ENCODE measurements at regions not wholly inside any gene's neighbourhood (a gene's known extent, or its start where the extent isn't known, plus 50 kb on each side); places are given as distances from the start of the nearest gene placed in this dataset.
A peak's percentile ranks its signal among the peaks of the same experiment; 100 is the strongest.

DNA sequence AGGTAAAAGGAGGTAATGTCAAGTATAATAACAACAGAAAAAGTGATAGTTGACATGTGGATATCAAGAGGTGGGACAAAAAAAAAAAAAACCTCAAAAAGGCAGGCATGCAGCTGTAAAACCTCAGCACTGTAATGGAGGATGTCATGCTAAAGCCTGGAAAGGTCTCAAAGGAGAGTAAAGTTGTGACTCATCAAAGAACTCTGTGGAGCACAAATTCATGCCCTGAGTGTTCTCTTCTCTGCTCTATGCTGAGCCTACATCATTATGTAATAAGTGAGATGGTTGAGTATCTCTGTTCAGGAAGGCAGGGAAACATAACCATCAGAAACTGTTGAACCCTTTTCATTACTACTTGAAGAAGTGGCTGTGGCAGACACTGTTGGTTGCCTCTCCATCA lies 597.8 kb downstream of the BCOR start:
- DNase-seq (ENCODE audit: low spot score): no peak

DNA sequence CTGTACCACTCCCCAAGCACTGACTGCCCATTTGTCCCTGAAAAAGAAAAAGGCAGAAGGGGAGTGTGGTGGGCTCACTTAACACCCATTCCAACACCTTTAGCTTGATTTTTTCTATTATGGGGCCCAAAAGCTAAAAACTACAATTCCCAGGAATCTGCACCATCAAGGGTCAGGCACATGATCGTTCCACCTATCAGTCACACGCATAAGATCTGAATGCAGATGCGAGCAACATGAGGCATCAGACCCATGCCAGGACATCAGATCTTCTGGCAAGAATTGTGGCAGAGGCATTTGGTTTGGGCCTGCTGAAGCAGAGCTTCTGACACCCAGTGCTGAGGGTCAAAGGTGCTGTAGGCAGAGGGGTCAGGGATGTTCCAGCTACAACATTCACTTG lies 595.9 kb downstream of the BCOR start:
- no peak for DNase-seq (ENCODE audit: low spot score)

DNA sequence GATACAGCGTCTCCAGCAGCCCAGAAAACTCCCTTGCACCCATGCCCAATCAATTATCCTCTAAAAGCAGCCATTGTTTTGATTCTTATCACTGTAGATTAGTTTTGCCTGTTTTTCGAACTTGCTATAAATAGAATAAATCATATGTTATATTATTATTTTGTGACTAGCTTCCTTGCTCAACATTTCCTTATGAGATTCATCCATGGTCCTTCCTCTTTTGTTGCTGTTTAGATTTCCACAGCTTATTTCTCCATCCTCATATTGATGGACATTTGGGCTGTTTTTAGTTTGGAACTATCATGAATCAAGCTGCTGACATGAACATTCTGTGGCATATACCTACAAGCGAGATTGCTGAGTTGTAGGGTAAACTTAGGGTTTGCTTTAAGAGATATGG lies 595.3 kb downstream of the BCOR start:
- no peak for DNase-seq (ENCODE audit: low spot score)

DNA sequence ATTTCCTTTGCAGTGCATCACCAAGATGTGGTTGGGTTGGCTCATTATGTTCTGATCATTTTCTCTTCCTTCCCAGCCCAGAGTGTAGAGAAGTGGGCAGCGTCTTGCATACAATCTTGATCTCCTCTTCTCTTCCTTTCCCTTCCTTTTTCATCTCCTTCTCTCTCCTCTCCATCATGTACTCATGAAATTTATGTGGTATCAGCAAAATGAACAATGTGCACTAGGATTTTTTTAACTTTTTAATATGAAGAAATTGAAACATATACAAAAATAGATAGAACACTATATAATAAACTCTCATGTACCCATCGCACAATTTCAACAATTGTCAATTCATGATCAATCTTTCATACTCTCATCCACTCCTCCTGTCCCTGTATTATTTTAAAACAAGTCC lies 593.5 kb downstream of the BCOR start:
- no peak for DNase-seq (ENCODE audit: low spot score)

DNA sequence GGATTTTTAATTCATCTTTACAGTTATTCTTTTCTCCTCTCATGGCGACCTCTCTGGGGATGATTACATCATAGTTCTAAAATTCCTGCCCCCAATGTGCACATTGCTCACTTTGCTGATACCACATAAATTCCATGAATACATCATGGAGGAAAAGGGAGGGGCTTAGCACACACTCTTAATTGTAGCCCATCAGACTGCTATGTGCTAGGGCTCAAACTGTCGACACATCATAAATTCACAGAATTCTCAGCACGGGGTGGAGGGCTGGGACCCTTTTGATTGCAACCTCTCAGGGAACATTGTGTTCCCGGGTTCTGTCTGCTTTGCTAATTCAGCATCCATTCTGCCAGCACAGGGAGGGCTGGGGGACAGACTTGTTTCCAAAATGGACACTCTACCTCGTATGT lies 592.9 kb downstream of the BCOR start:
- no peak for DNase-seq (ENCODE audit: low spot score)

DNA sequence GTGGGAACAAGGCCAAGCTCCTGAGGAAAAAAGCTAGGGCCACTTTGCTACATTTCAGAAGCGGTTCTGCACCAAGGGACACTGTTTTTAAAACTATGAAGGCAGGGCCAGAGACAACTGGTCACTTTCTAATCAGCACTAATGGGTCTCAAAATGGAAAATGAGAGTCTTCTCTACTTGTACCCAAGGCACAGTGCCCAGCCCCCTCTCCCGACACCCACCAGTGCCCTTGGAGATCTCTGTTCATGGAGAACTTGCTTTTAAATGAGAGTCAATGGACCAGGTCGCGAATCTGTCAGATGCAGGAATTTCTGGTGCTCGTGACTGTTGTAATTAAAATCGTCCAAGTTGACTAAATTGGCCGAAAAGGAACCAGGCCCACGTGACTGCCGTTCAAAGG lies 591.6 kb downstream of the BCOR start:
- DNase-seq (ENCODE audit: low spot score): no peak

DNA sequence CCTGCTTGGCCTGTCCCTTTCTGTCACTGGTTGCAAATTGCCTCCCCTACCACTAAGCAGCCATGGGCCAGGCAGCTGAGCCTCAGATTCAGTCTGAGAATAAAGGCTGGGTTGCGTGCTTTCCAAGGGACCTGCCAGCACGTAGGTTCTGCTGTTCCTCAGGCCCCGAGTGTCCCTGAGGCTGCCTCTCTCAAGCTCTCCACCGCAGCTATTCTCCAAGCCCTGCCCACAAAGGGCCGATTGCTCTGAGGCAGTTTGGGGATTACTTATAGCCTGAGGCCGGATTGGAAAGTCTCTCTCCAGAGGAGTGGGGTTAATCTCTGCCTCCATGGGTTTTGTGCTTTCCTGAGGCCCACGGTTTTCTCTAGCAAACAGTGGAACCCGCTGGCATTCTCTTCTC lies 590.7 kb downstream of the BCOR start:
- DNase-seq (ENCODE audit: low spot score): no peak

DNA sequence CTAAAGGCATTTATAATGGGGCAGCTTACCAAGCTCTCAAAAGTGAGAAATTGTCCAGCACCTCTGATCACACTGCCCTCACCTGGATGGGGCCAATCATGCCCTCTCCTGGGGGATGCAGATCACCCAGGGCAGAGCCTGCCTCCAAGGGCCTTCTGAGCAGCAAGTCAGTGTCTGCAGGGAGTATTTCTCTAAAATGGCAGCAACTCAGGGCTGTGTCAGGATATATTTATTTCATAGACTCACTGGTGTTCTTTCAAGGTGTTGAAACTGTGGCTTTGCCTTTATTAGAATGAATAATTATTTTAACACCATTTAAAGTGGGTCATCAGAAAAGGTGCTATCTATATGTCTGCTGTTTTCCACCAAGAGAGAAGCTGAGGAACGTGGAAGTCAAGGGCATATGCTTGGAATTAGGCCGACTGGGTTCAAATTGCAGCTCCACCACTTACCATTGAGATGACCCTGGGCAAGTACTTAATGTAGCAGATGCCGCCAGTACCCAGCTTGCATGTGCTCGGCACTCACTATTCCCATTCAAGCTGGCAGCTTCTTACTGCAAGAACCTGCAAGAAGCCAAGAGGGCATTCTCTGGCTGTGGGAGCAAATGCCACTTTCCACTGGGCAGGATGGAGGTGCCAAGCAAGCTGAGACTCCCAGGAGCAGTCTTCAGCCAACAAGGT lies 590.0 kb downstream of the BCOR start:
- no peak for DNase-seq (ENCODE audit: low spot score)

DNA sequence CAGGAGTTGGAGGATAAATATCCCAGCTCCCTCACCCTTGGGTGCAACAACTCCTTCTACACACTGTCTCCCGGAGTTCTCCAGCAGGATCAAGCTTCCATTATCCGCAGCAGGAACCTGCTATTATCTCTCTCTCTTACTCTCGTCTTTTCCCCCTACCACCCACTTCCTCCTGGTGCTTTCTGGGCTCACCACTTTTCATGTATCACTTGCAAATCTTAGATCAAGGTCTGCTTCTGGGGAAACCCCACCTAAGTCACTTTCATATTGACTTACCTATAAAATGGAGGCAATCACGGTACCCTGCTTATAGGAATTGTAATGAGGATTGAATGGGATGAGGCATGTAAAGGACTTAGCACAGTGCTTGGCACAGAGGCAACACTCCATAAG lies 589.5 kb downstream of the BCOR start:
- DNase-seq (ENCODE audit: low spot score): no peak

DNA sequence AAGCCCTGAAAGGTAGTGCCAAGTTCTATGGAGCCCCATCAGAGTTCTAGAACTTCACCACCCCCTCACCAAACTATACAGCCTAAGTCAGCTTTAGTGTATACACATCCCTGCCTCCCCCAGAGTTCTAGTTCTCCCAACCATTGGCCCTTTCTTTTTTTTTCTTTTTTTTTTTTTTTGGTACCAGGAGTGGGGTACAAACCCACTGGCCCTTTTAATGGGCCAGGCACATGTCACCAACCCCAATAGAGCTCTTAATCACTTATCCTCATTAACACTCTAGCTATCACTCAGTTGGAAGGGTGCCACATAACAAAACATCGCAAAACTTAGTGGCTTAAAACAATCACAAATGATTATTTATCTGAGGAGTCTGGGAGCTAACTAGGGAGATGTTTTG lies 588.6 kb downstream of the BCOR start:
- DNase-seq (ENCODE audit: low spot score): no peak

DNA sequence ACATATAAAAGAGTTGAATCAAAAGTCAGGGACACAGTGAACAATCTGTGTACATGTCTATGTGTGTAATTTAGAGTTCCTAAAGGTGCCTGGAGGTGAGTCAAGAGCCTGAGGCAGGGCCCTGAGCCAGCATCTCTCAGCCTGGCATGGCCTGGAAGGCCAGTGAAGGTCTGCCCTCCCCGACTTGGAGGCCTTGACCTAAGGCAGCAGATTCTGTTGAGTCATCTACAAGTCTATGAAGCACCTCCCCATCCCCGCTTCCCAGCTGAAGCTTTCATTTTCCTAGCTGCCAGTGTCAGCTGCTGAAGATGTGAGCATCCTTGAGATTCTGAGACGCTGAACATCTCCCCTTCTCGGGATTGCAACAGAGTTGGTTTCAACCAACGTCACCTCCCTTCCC lies 583.9 kb downstream of the BCOR start:
- peak; percentile 9 for DNase-seq (ENCODE audit: low spot score)

DNA sequence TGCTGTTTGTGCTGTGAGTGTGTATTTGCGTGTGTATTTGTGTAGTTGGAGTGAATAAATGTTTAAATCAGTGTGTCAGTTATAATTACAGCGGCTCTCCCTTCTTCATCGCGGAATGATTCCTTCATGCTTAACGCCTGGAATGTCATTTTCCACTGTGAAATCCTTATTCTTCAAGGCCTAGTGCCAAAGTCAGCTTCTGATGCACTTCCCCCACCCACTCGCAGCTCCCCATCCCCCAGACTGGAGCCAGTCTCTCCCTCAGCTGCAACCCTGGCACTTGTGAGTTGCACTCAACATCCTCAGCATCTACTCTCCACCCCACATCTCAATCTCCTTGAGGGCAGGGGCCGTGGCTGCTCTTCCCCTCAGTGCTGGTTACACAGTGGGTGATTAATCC lies 583.0 kb downstream of the BCOR start:
- DNase-seq (ENCODE audit: low spot score): no peak

DNA sequence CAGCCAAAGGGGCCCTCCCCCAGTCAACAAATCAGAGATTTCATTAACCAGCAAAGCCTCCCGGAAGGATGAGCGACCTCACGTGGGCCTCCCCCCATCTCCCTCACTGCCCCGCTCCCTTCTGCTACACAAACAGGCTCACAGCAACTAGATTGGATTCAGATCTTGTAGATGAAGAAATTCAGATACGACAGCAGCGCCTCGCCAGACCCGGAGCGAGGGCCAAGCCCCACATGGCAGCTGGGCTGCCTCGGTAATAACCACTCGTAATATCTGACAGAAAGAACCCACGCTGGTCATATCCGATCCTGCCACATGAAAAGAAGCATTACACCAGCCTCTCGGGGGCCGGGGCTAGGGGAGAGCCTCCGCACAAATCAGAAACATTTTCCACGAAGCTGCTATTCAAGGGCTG lies 581.3 kb downstream of the BCOR start:
- DNase-seq (ENCODE audit: low spot score): no peak

DNA sequence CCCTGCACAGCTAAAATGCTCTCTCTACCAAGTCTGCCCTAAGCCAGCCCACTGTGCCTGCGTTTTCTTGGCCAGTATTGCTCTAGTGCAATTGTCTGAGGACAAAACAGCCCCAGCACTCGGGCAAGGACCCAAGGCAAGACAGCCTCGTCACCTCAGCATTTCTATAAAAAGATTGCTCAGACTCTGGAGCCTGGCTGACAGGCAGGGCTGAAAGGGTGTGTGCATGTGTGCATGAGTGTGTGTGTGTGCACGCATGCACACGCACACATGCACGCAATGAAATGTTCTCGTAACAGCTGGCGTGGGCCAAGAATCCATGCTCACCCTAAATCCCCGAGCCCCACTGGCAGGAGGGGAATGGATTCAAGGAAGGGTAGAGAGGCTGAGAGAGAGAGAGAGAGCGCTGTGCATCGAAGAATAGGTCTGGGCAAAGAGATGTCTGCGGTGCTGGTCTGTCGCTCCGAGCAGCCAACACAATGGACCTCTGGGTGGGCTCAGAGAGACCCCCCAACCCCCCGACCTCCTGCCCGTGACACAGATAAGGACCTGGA lies 579.2 kb downstream of the BCOR start:
- DNase-seq (ENCODE audit: low spot score): no peak

DNA sequence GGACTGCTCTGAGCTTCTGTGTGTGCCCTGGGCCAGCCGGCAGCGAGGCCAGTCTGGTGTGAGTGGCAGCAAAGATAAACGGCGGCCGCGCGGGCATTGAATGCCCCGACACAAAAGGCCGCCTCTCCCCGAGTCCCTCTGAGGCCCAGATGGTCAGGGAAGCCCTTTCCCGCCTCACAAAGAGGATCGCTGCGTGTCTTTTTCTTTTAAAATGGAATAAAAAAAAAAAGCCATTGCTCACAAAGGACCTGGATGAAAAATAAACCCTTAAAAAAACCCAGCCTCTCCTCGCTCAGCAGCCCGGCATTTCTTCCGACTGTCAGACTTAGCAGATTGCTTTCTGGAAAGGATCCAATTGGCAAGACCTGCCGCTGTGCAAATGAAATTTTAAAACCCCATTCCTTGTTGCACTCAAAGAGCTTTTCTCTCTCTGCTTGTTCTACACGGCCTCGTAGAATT lies 578.7 kb downstream of the BCOR start:
- no peak for DNase-seq (ENCODE audit: low spot score)

DNA sequence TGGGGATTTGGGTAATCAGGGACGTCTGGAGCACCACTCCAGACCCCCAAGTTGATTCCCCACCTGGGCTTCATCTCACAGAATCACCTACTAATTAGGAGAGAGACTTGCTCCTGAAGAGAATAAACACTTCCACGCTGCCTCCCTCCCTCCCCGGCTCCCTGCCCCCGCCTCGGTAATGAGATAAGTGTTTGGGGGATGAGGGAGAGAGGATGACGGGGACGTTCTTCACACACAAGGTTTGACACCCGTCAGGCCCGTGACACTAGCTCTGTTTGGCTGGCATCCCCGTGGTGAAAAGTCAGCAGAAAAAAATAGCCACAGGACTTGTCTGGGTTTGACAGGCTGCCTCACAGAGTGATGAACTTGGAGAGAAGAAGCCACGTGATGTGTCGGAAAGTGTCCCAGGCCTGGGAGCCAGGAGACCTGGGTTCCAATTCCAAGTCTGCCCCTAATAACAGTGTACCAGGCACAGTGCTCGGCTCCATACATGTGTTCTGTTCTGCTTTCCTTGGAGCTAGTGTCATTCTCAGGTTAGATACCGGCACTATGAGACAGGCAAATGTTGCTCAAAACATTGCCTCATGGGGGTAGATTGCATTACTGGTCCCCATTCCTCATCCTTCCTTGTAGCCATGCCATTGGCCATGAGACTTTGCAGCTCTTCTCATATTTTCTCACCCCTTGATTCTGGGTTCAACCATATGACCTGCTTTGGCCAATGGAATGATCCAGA lies 578.0 kb downstream of the BCOR start:
- no peak for DNase-seq (ENCODE audit: low spot score)

DNA sequence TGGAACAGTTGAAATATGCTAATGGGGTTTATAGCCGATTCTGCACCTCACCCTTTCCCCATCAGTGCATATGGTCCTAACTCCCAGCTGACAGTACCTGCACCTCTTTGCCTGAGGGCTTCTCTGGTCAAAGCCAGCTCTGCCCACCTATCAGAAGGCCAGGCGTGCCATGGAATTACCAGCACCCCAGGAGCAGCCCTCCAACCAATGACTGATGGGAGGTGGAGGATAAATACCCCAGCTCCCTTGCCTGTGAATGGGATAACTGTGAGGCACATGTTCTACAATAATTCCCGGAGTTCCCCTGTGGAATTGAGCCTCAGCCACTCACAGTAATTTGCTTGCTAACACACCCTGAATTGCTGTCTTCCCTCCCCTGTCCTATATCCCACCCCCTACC lies 572.0 kb downstream of the BCOR start:
- DNase-seq (ENCODE audit: low spot score): no peak

DNA sequence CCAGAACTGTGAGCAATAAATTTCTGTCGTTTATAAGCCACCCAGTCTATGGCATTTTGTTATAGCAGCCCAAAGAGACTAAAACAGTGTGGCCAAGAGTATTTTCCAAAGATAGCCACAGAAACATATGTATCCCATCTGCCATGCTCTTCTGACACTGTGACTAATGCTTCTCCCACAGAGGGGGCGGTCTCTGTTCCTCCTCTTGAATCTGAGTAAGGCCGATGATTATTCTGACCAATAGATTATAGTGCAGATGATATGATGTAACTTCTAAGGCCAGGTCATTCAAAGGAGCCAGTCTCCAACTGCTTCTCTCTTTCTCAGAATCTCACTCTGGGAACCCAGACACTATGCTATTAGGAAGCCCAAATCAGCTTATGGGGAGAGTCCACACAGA lies 570.7 kb downstream of the BCOR start:
- no peak for DNase-seq (ENCODE audit: low spot score)

DNA sequence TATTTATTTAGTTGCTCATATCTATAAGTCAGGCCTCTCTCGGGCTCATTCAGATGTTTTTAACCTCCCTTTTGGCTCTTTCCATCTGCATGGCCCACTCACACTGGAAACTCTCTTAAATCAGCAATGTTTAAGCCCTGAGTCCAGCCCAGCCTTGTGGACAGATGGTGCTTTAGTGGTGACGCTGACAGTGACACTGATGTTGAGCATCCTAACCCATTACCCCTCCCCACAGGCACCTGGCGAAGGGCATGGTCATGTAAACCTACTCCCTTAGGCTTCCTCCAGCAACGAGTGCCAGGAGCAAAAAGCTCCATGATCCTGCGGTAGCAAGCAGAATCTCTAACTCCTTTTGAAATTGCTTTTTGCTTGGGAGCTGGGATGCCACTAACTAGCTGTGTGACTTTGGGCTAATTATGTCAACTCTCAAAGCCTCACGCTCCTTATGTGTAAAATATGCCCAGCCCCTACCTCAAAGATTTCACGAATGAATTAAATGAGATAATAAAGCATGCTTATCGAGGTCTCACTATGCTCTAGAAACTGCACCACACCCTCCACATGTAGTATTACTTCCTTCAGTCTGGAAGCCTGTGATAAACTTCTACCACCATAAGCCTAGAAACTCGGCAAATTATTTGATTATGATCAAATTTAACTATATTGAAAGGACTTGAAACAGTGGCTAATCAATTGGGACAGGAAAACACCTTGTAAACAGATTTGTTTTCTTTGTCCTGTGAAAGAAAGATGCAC lies 569.4 kb downstream of the BCOR start:
- no peak for DNase-seq (ENCODE audit: low spot score)

DNA sequence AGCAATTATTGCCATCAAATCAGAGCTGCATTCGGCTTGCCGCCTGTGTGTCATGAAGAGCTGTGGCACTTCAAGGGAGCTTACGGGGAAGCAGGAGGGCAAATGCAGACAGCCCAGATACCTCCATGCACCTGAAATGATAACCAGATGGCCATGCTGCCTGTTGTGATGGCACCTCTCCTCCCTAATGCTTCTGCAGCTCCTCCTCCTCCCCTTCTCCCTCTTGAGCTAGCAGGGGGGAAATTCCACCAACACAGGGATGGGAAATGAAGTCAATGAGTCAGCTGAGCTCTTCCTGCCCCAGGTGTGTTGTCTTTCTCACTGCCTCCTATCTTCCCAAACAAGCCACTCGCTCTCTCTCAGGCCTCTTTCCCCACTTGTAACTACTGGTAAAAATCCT lies 565.0 kb downstream of the BCOR start:
- no peak for DNase-seq (ENCODE audit: low spot score)

DNA sequence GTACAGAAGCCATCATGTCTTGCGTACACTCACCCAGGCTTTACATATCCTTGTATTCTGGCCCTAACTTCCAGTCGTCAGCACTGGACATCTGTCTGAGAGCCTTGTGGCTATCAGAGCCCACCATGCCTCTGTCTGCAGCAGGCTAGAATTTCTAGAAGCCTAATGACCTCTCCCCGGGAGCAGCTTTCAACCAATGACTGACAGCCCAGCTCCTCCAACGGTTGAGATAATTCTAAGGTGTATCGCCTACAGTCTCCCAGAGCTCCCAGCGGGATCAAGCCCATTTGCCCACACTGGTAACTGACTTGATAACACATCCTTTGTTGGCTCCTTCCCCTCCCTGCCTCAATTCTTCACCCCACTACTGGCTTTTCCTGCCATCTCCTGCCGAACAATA lies 562.8 kb downstream of the BCOR start:
- DNase-seq (ENCODE audit: low spot score): no peak

DNA sequence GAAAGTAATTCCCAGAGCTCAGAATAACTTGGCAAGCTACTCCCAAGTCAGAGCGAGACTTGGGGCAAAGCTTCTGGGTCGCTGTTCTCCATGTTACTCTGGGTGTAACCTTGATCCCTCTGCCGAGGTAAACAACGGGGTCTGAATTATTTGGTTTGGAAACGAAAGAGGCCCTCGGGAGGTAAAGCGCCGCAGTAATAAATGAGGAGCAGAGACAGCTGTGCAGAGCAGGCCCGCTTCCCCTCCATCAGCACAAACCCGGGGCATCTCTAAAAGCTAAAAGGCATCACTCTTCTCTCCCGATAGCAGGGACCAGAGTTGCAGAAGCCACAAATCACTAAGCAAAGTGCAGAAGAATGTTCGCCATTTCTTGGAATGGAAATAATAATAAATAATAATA lies 561.5 kb downstream of the BCOR start:
- DNase-seq (ENCODE audit: low spot score): no peak

DNA sequence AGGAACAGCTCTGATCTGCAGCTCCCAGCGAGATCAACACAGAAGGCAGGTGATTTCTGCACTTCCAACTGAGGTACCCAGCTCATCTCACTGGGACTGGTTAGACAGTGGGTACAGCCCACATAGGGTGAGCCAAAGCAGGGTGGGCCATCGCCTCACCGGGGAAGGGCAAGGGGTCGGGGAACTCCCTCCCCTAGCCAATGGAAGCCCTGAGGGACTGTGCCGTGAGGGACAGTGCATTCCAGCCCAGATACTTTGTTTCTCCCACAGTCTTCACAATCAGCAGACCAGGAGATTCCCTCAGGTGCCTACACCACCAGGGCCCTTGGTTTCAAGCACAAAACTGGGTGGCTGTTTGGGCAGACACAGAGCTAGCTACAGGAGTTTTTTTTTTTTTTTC lies 555.9 kb downstream of the BCOR start:
- no peak for DNase-seq (ENCODE audit: low spot score)
